Posterior vena cava (tissue), 2 donors: ENCODE measurements at regions not wholly inside any gene's neighbourhood (a gene's known extent, or its start where the extent isn't known, plus 50 kb on each side); places are given as distances from the start of the nearest gene placed in this dataset.
"Not testable (repeated sequence)": the region's sequence is repeated elsewhere in the genome, so short reads cannot be mapped to it uniquely, and the experiment has no call there.

Experiments used
- DNase-seq: peaks from one replicate; pipeline ENCODE4 v3.0.0-alpha.2; 2020; ENCODE audit warnings: low spot score
- intact Hi-C, 2 donors: fragments of 100-400 bp; cut with DNase I; formaldehyde crosslinking; loops; one replicate each; pipeline versions ENCODE4 v1.14.1 to v1.14.2; 2022 to 2023
- donor health status: DM: yes; HTN: yes; CAD: no.
- donor health status: DM: yes; HTN: yes; CAD: no.

DNA sequence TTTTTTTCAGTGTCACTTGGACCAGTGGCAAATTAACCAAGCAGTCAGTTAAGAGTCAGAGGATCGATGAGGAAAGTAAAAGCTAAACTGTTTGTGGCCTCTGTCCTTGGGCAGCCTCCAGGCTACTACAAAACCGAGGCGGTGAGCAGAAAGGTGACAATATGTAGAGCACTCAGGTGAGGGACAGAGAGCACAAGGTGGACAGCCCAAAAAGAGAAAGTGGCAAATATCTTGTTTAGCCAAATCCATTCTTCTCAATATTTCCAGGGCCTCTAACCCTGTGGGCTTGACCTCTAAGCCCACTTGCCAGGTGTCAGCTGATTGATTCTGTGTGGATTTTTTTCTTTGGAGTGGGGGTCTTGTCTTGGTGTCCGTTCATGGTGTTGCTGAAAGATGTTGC, 4202.2 kb upstream of the OR11H1 start:
- no peak for DNase-seq
- intact Hi-C loops, result no loop called here

DNA sequence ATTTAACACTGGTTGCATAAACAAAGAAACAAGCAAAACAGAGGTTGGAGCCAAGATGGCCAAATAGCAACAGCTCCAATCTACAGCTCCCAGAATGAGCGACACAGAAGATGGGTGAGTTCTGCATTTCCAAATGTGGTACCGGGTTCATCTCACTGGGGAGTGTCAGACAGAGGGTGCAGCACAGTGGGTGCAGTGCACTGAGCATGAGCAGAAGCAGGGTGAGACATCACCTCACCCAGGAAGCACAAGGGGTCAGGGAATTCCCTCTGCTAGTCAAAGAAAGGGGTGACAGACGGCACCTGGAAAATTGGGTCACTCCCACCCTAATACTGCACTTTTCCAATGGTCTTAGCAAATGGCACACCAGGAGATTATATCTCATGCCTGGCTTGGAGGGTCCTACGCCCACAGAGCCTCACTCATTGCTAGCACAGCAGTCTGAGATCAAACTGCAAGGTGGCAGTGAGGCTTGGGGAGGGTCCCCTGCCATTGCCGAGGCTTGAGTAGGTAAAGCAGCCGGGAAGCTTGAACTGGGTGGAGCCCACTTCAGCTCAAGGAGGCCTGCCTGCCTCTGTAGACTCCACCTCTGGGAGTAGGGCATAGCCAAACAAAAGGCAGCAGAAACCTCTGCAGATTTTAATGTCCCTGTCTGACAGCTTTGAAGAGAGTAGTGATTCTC, 4186.5 kb upstream of the OR11H1 start:
- DNase-seq, result peak; percentile 81
- intact Hi-C loops, result not testable (repeated sequence)

DNA sequence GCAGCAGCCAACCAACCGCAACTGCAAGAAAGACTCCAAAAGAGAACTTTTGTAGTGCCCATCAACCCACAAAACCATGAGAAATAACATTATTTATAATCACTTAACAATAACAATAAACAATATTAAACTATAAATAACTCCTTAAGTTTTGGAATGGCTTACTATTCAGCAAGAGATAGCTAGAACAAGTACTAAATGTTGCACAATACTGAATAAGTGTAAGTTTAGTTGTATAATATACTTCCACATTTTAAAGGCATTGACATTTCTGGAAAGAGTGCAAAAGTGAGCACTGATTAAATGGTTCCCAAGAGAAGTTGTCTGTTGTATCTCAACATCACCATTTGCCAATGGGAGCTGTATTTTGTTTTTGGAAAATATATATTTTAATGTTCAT, 4176.8 kb upstream of the OR11H1 start:
- intact Hi-C loops, DNase-seq: not testable (repeated sequence)

DNA sequence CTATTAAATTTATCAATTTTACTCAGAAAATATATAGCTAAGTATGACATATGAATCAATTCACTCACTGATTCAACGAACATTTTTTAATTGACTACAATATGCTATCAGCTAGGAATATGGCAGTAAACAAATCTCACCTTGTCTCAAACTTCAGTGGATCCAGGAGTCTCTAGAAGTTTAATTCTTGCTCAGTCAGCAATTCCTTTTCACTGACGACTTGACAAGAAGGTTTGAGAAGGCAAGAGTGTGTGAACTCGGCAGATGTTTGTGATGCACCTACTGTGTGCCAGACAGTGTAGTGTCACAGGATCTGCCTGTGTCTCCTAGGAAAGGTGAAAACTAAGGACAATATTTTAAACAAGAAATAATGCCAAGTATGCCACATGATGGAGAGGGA, 4175.7 kb upstream of the OR11H1 start:
- intact Hi-C loops, DNase-seq: not testable (repeated sequence)

DNA sequence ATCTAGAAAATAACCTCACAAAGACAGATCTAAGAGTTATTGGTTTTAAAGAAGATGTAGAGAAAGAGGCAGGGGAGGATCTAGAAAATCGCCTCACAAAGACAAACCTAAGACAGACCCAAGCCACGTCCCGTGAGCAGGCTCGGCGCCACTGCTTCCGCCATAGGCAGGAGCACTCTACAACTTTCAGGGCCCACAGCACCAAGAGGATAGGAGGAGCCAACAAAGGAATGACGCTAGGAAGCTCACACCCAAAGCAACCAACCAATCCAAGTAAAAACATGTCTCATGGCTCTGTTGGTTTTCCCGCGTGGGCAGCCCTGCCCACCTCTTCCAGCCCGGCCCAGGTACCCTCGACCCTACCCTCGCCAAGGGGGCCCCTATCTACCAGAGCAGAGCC, 4167.4 kb upstream of the OR11H1 start:
- intact Hi-C loops, result no loop called here
- peak; percentile 72 for DNase-seq

DNA sequence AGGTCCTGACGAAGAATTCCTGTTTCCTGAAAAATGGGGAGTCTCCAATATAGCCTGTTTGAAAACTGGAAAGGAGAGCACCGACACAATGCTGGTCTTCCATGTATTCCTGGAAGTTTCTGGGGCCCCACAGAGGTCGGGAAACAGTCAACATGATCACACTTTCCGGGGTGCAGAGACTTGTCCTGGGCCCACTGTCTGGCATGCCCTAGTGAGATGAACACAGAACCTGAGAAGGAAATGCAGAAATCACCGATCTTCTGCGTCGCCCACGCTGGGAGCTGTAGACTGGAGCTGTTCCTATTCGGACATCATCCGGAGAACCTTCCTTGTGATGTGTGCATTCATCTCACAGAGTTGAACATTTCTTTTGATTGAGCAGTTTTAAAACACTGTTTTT, 4166.5 kb upstream of the OR11H1 start:
- peak; percentile 54 for DNase-seq
- intact Hi-C loops, result not testable (repeated sequence)

DNA sequence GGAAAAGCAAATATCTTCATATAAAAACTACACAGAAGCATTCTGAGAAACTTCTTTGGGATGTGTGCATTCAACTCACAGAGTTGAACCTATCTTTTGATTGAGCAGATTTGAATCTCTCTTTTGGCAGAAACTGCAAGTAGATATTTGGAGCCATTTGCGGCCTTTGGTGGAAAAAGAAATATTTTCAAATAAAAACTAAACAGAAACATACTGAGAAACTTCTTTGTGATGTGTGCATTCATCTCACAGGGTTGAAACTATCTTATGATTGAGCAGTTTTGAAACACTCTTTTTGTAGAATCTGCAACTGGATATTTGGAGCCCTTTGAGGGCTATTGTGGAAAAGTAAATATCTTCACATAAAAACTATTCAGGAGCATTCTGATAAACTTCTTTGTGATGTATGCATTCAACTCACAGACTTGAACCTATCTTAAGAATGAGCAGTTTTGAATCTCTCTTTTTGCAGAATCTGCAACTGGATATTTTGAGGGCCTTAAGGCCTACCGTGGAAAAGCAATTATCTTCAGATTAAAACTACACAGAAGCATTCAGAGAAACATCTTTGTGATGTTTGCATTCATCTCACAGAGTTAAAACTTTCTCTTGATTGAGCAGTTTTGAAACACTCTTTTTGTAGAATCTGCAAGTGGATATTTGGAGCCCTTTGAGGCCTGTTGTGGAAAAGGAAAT, 4158.2 kb upstream of the OR11H1 start:
- intact Hi-C loops, DNase-seq: not testable (repeated sequence)

DNA sequence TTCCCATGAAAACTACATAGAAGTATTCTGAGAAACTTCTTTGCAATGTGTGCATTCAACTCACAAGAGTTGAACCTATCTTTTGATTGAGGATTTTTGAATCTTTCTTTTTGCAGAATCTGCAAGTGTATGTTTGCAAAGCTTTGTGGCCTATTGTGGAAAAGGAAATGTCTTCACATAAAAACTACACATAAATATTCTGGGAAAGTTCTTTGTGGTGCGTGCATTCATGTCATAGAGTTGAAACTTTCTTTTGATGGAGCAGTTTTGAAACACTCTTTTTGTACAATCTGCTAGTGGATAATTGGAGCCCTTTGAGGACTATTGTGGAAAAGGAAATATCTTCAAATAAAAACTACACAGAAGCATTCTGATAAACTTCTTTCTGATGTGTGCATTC, 4157.7 kb upstream of the OR11H1 start:
- DNase-seq, result not testable (repeated sequence)

More for the DNA sequence above, 4157.7 kb upstream of the OR11H1 start:
- intact Hi-C loops, result not testable (repeated sequence)
